OCI-LY7 (cell line): ENCODE measurements at regions not wholly inside any gene's neighbourhood (a gene's known extent, or its start where the extent isn't known, plus 50 kb on each side); places are given as distances from the start of the nearest gene placed in this dataset.

ENCODE experiments used
- BruUV-seq: library from RNA; stranded (reverse); fragments of 400-500 nt; replicated peaks from 2 replicates; lab custom pipeline; 2021; lab: Mats Ljungman, UMichigan
- CTCF ChIA-PET: fragments of 300-600 bp; sonication (Branson Sonifier 250); formaldehyde crosslinking; loops from one replicate; lab custom pipeline; 2022; ENCODE audit warnings: antibody characterized with exemption; ENCODE audit not compliant: unreplicated experiment; lab: Charles Lee
- POLR2A ChIA-PET: fragments of 300-600 bp; sonication (Branson Sonifier 250); formaldehyde crosslinking; loops from one replicate; lab custom pipeline; 2022; ENCODE audit warnings: antibody characterized with exemption; lab: Charles Lee
- DNase-seq: peaks from one replicate; pipeline ENCODE4 v3.0.0-alpha.2; 2015; ENCODE audit warnings: low spot score
- H2AFZ ChIP-seq: fragments of 200-600 bp; sonication (generic), shearing (Covaris generic); 2 replicates; pipeline ENCODE4 v1.6.1; 2014; ENCODE audit warnings: mild to moderate bottlenecking, antibody characterized with exemption, low read length, moderate library complexity
- H3K27ac ChIP-seq: fragments of 200-600 bp; sonication (generic); 2 replicates; pipeline ENCODE4 v1.5.1; 2014; ENCODE audit warnings: mixed run types, low read depth, mild to moderate bottlenecking, moderate library complexity, low read length, inconsistent platforms; ENCODE audit not compliant: poor library complexity, severe bottlenecking
- H3K36me3 ChIP-seq: fragments of 200-600 bp; sonication (generic); 2 replicates; pipeline ENCODE4 v1.6.1; 2014; ENCODE audit warnings: mild to moderate bottlenecking, antibody characterized with exemption, low read length, moderate library complexity, mixed read lengths; ENCODE audit not compliant: insufficient read depth
- H3K4me1 ChIP-seq: fragments of 200-600 bp; sonication (generic); 2 replicates; pipeline ENCODE4 v1.5.1; 2014; ENCODE audit warnings: mild to moderate bottlenecking, low read length; ENCODE audit not compliant: insufficient read depth, poor library complexity, severe bottlenecking
- H3K4me2 ChIP-seq: fragments of 200-600 bp; sonication (generic); 2 replicates; pipeline ENCODE4 v1.6.1; 2014; ENCODE audit warnings: mild to moderate bottlenecking, low read length
- H3K4me3 ChIP-seq: fragments of 200-600 bp; sonication (generic); 2 replicates; pipeline ENCODE4 v1.5.1; 2014; ENCODE audit warnings: mild to moderate bottlenecking, low read depth, low read length; ENCODE audit not compliant: poor library complexity, severe bottlenecking
- H3K79me2 ChIP-seq: fragments of 200-600 bp; sonication (generic); 2 replicates; pipeline ENCODE4 v1.6.1; 2016; ENCODE audit warnings: low read depth, mild to moderate bottlenecking, low read length, moderate library complexity, mixed read lengths; ENCODE audit not compliant: insufficient read depth
- H3K9me2 ChIP-seq: fragments of 200-600 bp; sonication (generic); 2 replicates; pipeline ENCODE4 v1.6.1; 2016; ENCODE audit warnings: mild to moderate bottlenecking, low read length, mixed read lengths; ENCODE audit not compliant: insufficient read depth
- H3K9me3 ChIP-seq: fragments of 200-600 bp; sonication (generic); 2 replicates; pipeline ENCODE4 v1.6.1; 2014; ENCODE audit warnings: mild to moderate bottlenecking, mixed run types, low read length, mixed read lengths
- H4K20me1 ChIP-seq: fragments of 200-600 bp; sonication (generic); 2 replicates; pipeline ENCODE4 v1.6.1; 2014; ENCODE audit warnings: mild to moderate bottlenecking, antibody characterized with exemption, low read length, moderate library complexity, mixed read lengths; ENCODE audit not compliant: insufficient read depth
- EZH2phosphoT487 ChIP-seq: fragments of 200-600 bp; sonication (generic); IDR thresholded peaks from 2 replicates; pipeline ENCODE4 v1.6.1; 2018; ENCODE audit warnings: low read depth, borderline replicate concordance, mild to moderate bottlenecking, mixed run types, antibody characterized with exemption, low read length, moderate library complexity, mixed read lengths
- intact Hi-C: fragments of 100-400 bp; cut with micrococcal nuclease; formaldehyde crosslinking; loops from one replicate; pipeline ENCODE4 v1.10.0; 2022; ENCODE audit not compliant: unreplicated experiment
- TF ChIP-seq, protein P1 (sequence below): fragments of 200-600 bp; sonication (generic); conservative IDR thresholded peaks from 2 replicates; pipeline ENCODE4 v1.5.1; 2014; ENCODE audit warnings: mild to moderate bottlenecking, antibody characterized with exemption, low read length, moderate library complexity, mixed read lengths

DNA sequence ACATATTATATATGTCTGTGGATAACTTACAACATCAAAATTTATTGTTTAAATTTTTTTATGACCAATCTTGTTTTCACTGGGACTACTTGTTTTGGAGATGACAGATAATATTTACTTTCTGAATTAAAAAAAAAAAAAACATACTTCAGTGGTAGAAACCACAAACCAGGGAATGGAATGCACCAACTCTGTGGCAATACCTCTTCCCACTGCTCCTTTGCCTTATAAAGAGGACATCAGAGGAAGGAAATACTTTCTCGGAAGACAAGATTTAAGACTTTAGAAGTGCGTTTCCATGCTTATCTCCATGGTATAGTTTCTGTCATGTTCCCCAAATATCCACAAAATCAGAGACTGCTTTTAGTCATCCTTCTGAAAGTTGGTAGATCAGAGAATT lies 1241.1 kb upstream of the EYS start:
- H2AFZ ChIP-seq = no peak overlapping the region
- no peaks in the 10 kb centered on the region for H4K20me1 ChIP-seq
- H3K4me1 ChIP-seq = no peaks in the 10 kb centered on the region
- TF ChIP-seq, protein P1, sequence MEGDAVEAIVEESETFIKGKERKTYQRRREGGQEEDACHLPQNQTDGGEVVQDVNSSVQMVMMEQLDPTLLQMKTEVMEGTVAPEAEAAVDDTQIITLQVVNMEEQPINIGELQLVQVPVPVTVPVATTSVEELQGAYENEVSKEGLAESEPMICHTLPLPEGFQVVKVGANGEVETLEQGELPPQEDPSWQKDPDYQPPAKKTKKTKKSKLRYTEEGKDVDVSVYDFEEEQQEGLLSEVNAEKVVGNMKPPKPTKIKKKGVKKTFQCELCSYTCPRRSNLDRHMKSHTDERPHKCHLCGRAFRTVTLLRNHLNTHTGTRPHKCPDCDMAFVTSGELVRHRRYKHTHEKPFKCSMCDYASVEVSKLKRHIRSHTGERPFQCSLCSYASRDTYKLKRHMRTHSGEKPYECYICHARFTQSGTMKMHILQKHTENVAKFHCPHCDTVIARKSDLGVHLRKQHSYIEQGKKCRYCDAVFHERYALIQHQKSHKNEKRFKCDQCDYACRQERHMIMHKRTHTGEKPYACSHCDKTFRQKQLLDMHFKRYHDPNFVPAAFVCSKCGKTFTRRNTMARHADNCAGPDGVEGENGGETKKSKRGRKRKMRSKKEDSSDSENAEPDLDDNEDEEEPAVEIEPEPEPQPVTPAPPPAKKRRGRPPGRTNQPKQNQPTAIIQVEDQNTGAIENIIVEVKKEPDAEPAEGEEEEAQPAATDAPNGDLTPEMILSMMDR = no peak
- no peak for TF ChIP-seq EZH2phosphoT487
- intact Hi-C loops = no loop called here
- no peaks in the 10 kb centered on the region for H3K9me2 ChIP-seq
- H3K4me3 ChIP-seq = no peak overlapping the region
- H3K4me2 ChIP-seq = no peak overlapping the region
- CTCF ChIA-PET = no interaction called here
- no TSS peak for BruUV-seq
- H3K36me3 ChIP-seq = no peaks in the 10 kb centered on the region
- no peak overlapping the region for H3K27ac ChIP-seq
- POLR2A ChIA-PET = no interaction called here
- no peak for DNase-seq
- no peaks in the 10 kb centered on the region for H3K9me3 ChIP-seq
- no peaks in the 10 kb centered on the region for H3K79me2 ChIP-seq

DNA sequence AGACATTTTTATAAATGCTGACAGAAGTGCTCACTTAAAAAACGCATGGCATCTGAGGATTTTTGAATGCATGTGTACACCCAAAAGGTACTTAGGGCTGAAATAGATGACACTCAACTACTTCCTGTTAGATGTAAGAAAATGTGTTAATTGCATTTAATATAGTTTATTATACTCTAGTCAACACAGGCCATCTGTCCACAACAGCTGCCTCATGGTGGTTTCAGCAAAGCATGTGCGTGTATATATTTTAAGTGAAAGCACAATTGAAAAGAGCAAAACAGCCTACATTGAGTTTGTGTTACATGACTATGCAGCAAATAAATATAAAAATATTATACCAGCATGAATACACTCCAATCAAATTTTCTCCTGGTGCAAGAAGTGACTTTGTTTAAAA lies 1233.0 kb upstream of the EYS start:
- no peak overlapping the region for H3K4me3 ChIP-seq

DNA sequence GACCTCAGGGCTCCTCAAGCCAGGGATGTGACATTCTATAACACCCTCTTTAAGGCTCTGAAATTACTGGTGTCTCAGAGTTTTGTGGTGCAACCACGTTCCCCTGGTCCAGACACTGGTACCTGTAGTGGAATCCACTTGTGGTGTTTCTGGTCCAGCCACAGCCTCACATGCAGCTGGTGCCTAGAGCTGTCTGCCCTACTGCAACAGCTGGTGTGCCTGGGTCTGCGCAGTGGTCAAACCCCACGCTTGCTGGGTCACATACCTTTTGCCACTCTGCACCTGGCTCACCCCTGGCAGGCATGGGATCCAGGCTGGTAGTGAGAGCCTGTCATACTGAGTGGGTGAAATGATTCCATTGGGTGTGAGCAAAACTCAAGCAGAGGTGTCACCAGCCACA lies 1230.2 kb upstream of the EYS start:
- intact Hi-C loops = no loop called here
- H3K4me2 ChIP-seq = no peak overlapping the region
- H3K36me3 ChIP-seq = no peaks in the 10 kb centered on the region
- no peak overlapping the region for H3K4me3 ChIP-seq
- BruUV-seq = no TSS peak
- no peaks in the 10 kb centered on the region for H3K9me3 ChIP-seq
- no peaks in the 10 kb centered on the region for H3K79me2 ChIP-seq
- POLR2A ChIA-PET = interaction anchor here (0.5 kb wide), 1 partner anchor 190 kb away, joined by 3 read pairs; no protein-coding TSS in a partner anchor
- no peaks in the 10 kb centered on the region for H3K9me2 ChIP-seq
- H2AFZ ChIP-seq = no peak overlapping the region
- CTCF ChIA-PET = no interaction called here
- H3K4me1 ChIP-seq = no peaks in the 10 kb centered on the region
- no peak overlapping the region for H3K27ac ChIP-seq
- TF ChIP-seq, protein P1 = no peak
- TF ChIP-seq EZH2phosphoT487 = no peak
- H4K20me1 ChIP-seq = no peaks in the 10 kb centered on the region
- no peak for DNase-seq

More for the DNA sequence above, 1233.0 kb upstream of the EYS start:
- no peak for DNase-seq
- Histone ChIP-seq H3K4me1 (no peaks in the 10 kb centered on the region), H3K36me3 (no peaks in the 10 kb centered on the region), H4K20me1 (no peaks in the 10 kb centered on the region), H3K9me2 (no peaks in the 10 kb centered on the region), H3K9me3 (no peaks in the 10 kb centered on the region), H3K27ac (no peak overlapping the region), H2AFZ (no peak overlapping the region), H3K79me2 (no peaks in the 10 kb centered on the region), H3K4me2 (no peak overlapping the region)
- BruUV-seq = no TSS peak
- ChIA-PET CTCF (no interaction called here), POLR2A (no interaction called here)
- no peak for TF ChIP-seq EZH2phosphoT487
- TF ChIP-seq, protein P1 = no peak
- intact Hi-C loops = no loop called here
